HL-60 (cell line): ENCODE measurements at regions not wholly inside any gene's neighbourhood (a gene's known extent, or its start where the extent isn't known, plus 50 kb on each side); places are given as distances from the start of the nearest gene placed in this dataset.

Experiments
- POLR2AphosphoS5 ChIP-seq: IDR thresholded peaks from 2 replicates; pipeline ENCODE4 v1.6.1; 2012; ENCODE audit warnings: low read depth
- SPI1 ChIP-seq: IDR thresholded peaks from 2 replicates; pipeline ENCODE4 v1.6.1; 2012; ENCODE audit warnings: low read depth, mild to moderate bottlenecking, borderline replicate concordance
- TF ChIP-seq, protein P1 (sequence below): IDR thresholded peaks from one replicate; pipeline ENCODE4 v1.5.1; 2011; ENCODE audit warnings: low read length, control low read depth, inconsistent platforms; ENCODE audit not compliant: insufficient read depth

- TF ChIP-seq, protein P1, sequence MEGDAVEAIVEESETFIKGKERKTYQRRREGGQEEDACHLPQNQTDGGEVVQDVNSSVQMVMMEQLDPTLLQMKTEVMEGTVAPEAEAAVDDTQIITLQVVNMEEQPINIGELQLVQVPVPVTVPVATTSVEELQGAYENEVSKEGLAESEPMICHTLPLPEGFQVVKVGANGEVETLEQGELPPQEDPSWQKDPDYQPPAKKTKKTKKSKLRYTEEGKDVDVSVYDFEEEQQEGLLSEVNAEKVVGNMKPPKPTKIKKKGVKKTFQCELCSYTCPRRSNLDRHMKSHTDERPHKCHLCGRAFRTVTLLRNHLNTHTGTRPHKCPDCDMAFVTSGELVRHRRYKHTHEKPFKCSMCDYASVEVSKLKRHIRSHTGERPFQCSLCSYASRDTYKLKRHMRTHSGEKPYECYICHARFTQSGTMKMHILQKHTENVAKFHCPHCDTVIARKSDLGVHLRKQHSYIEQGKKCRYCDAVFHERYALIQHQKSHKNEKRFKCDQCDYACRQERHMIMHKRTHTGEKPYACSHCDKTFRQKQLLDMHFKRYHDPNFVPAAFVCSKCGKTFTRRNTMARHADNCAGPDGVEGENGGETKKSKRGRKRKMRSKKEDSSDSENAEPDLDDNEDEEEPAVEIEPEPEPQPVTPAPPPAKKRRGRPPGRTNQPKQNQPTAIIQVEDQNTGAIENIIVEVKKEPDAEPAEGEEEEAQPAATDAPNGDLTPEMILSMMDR = no peak
- TF ChIP-seq POLR2AphosphoS5 (no peak), SPI1 (no peak)
Observed at GRCh38 chr13:105627270-105627669, 908.2 kb downstream of the EFNB2 start.
